ENCODE measurements at regions not wholly inside any gene's neighbourhood (a gene's known extent, or its start where the extent isn't known, plus 50 kb on each side); places are given as distances from the start of the nearest gene placed in this dataset.

DNA sequence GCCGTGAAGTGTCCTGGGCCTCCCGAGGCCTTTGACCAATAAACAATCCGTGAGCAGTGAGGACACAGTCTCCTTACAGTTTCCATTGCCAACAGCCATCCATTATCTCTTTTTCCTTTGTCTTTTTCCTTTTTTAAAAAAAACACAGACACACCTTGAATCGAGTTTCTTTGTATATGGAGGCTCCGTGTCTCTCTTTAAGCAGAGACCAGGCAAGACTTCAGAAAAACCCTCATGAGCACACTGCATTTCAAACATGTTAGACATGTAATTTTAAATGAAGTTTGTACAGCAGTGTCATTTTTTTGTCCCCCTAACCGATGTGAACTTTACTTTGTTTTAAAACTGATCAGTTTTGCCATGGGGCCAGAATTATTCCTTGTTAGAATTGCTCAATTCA, 111.1 kb downstream of the SPTSSA start:
- no peak for DNase-seq (ENCODE audit: low spot score)

GRCh38 chr14:34348592-34348991, 113.4 kb downstream of the SPTSSA start:
- DNase-seq (ENCODE audit: low spot score) = no peak

GRCh38 chr14:34347683-34348082, 114.4 kb downstream of the SPTSSA start:
- no peak for DNase-seq (ENCODE audit: low spot score)

DNA sequence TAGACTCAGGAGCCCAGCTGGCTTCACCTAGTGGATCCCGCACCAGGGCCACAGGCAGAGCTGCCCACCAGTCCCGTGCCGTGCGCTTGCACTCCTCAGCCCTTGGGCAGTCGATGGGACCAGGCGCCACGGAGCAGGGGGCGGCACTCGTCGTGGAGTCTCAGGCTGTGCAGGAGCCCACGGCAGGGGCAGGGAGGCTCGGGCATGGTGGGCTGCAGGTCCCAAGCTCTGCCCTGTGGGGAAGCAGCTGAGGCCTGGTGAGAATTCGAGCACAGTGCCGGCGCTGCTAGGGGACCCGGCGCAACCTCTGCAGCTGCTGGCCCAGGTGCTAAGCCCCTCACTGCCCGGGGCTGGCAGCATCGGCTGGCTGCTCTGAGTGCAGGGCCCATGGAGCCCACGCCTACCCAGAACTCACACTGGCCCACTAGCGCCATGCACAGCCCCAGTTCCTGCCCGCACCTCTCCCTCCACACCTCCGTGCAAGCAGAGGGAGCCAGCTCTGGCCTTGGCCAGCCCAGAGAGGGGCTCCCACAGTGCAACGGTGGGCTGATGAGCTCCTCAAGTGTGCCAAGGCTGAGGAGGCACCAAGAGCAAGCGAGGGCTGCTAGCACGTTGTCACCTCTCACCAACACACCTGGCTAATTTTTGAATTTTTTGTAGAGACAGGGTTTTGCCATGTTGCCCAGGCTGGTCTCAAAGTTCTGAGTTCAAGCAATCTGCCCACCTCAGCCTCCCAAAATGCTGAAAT, 116.1 kb downstream of the SPTSSA start:
- no peak for DNase-seq (ENCODE audit: low spot score)

DNA sequence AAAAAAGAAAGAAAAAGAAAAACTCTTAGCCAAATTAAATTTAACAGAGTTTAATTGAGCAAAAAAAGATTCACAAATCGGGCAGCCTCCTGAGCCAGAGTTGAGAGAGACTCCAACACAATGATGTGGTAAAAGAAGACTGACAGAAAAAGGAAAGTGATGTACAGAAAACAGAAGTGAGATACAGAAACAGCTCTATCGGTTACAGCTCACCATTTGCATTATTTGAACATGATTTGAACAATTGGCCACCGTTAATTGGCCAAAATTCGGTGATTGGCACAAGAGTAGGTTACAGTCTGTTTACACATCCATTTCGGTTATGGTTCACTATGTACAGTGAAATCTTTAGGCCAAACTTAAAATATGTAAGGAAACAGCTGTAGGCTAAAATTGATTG, 117.7 kb downstream of the SPTSSA start:
- DNase-seq (ENCODE audit: low spot score) = no peak

DNA sequence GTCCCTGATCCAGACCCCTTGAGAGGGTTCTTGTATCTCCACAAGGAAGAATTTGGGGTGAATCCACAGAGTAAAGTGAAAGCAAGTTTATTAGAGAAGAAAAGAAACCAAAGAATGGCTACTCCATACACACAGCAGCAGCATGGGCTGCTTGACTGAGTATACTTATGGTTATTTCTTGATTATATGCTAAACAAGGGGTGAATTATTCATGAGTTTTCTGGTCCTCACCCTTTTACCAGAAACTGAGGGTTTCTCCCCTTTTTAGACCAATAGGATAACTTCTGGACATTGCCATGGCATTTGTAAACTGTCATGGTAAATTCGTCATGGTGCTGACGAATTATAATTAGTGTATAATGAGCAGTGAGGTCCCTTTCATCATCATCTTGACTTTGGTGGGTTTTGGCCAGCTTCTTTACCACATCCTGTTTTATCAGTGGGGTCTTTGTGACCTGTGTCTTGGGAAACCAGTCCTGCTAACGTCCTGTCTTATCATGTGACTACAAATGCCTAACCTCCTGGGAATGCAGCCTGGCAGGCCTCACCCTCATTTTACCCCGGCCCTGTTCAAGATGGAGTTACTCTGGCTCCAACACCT, 121.9 kb downstream of the SPTSSA start:
- no peak for DNase-seq (ENCODE audit: low spot score)

GRCh38 chr14:34338056-34338455, 124.0 kb downstream of the SPTSSA start:
- no peak for DNase-seq (ENCODE audit: low spot score)

GRCh38 chr14:34336501-34336900, 125.5 kb downstream of the SPTSSA start:
- no peak for DNase-seq (ENCODE audit: low spot score)

DNA sequence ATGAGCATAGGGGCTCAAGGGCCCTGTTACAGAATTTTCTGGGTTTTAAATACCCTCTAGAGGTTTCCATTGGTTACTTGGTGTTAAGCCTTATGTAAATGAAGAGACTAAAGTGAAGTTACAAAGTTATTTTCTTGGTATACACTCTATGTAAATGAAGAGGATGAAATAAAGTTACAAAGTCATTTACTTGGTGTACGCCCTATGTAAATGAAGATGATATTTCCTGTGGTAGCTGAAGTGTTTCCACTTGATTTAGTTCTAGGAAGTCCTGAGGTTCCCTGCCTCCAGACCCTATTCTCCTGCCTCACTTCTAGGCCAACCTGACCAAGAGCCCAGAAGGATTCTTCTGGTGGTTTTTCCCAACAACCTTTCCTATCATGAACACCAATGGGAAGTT, 126.1 kb downstream of the SPTSSA start:
- no peak for DNase-seq (ENCODE audit: low spot score)

GRCh38 chr14:34334329-34334728, 127.7 kb downstream of the SPTSSA start:
- DNase-seq (ENCODE audit: low spot score) = no peak

- no peak for DNase-seq (ENCODE audit: low spot score)
Observed at GRCh38 chr14:34331728-34332623, 130.1 kb downstream of the SPTSSA start.

GRCh38 chr14:34330846-34331245, 131.2 kb downstream of the SPTSSA start:
- no peak for DNase-seq (ENCODE audit: low spot score)

- DNase-seq (ENCODE audit: low spot score) = no peak
Observed at GRCh38 chr14:34329301-34329700, 132.7 kb downstream of the SPTSSA start.

DNA sequence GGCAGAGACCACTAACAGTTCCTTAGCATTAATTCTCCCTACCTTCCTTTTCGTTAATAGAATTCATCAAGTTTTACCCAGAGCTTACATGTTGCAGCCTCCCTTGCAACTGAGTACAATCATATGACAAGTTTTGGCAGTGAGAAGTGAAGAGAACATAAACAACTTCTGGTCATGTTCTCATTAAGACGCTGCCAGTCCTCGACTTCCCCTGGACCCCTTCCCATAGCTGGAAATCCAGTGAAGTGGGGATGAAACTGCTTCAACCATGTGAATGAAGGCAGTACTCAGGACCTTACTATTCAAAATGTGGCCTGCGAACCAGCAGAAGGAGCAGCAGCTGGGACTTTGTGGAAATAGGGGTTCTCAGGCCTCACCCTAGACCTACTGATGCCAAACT, 133.9 kb downstream of the SPTSSA start:
- DNase-seq (ENCODE audit: low spot score) = no peak

- no peak for DNase-seq (ENCODE audit: low spot score)
Observed at GRCh38 chr14:34325493-34325892, 136.5 kb downstream of the SPTSSA start.

GRCh38 chr14:34324363-34324795, 137.7 kb downstream of the SPTSSA start:
- no peak for DNase-seq (ENCODE audit: low spot score)

- DNase-seq (ENCODE audit: low spot score) = no peak
Observed at GRCh38 chr14:34322940-34323418, 139.1 kb downstream of the SPTSSA start.

DNA sequence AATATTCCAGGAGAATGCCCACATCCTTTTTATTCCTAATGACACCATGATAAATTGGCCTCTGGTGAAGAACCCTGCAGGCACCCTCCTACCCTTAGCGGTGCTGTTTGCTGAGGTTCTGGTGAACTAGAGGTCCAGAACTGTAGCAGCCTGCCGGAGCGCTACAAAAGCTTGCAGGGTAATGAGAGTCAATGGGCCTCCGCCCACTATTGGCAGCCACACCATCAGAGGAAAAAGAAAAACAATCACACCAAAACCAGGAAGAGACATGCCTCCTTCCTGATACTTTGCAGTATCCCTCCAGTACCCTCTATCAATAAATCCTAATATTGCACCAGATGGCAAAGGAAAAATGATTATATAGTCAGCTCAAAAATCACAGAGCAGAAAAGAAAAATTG, 142.9 kb downstream of the SPTSSA start:
- DNase-seq (ENCODE audit: low spot score) = no peak

DNA sequence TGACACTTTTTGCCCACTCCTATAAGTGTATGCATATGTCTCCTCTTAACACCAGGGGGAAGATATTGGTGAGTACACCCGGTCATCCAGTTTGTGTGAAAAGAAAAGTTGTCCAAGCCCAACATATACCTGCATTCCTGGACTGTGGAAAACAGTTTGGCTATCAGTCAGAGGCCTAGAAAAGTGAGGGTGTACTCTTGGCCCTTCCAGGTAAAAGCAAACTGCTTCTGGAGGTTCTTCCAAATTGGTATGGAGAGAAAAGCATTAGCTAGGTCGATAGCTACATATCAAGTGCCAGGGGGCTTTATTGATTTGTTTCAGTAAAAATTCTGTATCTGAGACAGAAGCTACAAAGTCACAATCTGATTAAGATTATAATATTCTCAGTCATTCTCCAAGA, 144.0 kb downstream of the SPTSSA start:
- DNase-seq (ENCODE audit: low spot score) = no peak

GRCh38 chr14:34310724-34311123, 151.3 kb downstream of the SPTSSA start:
- DNase-seq (ENCODE audit: low spot score) = no peak

DNA sequence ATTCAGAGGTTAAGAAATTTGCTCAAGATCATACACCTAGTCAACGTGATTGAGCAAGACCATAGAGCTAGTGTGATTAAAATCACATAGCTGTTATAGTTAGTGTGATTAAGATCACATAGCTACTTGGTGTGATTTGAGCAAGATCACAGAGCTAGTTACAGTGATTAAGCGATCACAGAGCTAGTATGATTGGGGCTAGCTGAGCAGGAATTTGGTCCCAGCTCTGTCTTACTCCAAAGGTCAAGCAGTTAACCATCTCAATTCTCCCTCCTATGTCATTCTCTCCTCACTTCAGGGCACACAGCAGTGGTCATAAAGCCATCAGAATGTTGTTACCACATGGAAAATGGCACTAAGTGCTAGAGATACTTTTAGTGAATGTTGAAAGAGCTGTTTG, 158.2 kb downstream of the SPTSSA start:
- no peak for DNase-seq (ENCODE audit: low spot score)

- no peak for DNase-seq (ENCODE audit: low spot score)
Observed at GRCh38 chr14:34302654-34303053, 159.4 kb downstream of the SPTSSA start.

Data from mesenteric fat pad (tissue), 1 donor.